Neuronal stem cell (in vitro differentiated cells): ENCODE measurements at regions not wholly inside any gene's neighbourhood (a gene's known extent, or its start where the extent isn't known, plus 50 kb on each side); places are given as distances from the start of the nearest gene placed in this dataset.
"Not testable (repeated sequence)": the region's sequence is repeated elsewhere in the genome, so short reads cannot be mapped to it uniquely, and the experiment has no call there.

ENCODE experiments used
- DNase-seq: peaks from one replicate; pipeline ENCODE4 v3.0.0-alpha.2; 2013; ENCODE audit warnings: low spot score
- H2AFZ ChIP-seq: one replicate; pipeline ENCODE4 v1.6.1; 2013; ENCODE audit warnings: mild to moderate bottlenecking, low read length, inconsistent platforms
- H2AK5ac ChIP-seq: 2 replicates; pipeline ENCODE4 v1.6.1; 2013; ENCODE audit warnings: low read depth, mild to moderate bottlenecking, inconsistent platforms, low read length, moderate library complexity, mixed read lengths
- H2BK120ac ChIP-seq: 2 replicates; pipeline ENCODE4 v1.6.1; 2013; ENCODE audit warnings: low read depth, mild to moderate bottlenecking, inconsistent platforms, low read length, moderate library complexity, mixed read lengths
- H2BK12ac ChIP-seq: one replicate; pipeline ENCODE4 v1.6.1; 2013; ENCODE audit warnings: low read length, inconsistent platforms
- H2BK15ac ChIP-seq: 2 replicates; pipeline ENCODE4 v1.6.1; 2013; ENCODE audit warnings: mild to moderate bottlenecking, low read length, inconsistent platforms, mixed read lengths
- H2BK5ac ChIP-seq: one replicate; pipeline ENCODE4 v1.6.1; 2013; ENCODE audit warnings: inconsistent platforms, mild to moderate bottlenecking, low read length, moderate library complexity
- H3K14ac ChIP-seq: one replicate; pipeline ENCODE4 v1.6.1; 2013; ENCODE audit warnings: low read length, inconsistent platforms
- H3K18ac ChIP-seq: 2 replicates; pipeline ENCODE4 v1.6.1; 2013; ENCODE audit warnings: low read length, inconsistent platforms
- H3K23ac ChIP-seq: 2 replicates; pipeline ENCODE4 v1.6.1; 2013; ENCODE audit warnings: low read depth, mild to moderate bottlenecking, mixed read lengths, low read length, inconsistent platforms; ENCODE audit not compliant: poor library complexity
- H3K27ac ChIP-seq: replicated peaks from 3 replicates; pipeline ENCODE4 v1.5.1; 2013; ENCODE audit warnings: low read length, inconsistent platforms
- H3K27me3 ChIP-seq, 3 experiments: 2 replicates each; pipeline ENCODE4 v1.6.1; 2013; ENCODE audit warnings: low read length in 3 of 3, mild to moderate bottlenecking in 2 of 3, inconsistent platforms in 1 of 3, low read depth in 1 of 3, mixed read lengths in 1 of 3, moderate library complexity in 1 of 3; ENCODE audit not compliant: control insufficient read depth in 3 of 3, insufficient read depth in 3 of 3
- H3K36me3 ChIP-seq, 2 donors: replicated peaks in 1 of 2; 2 replicates each; pipeline ENCODE4 v1.6.1; 2013; ENCODE audit warnings: low read length in 2 of 2; ENCODE audit not compliant: control insufficient read depth in 2 of 2, insufficient read depth in 2 of 2
- H3K4ac ChIP-seq: 2 replicates; pipeline ENCODE4 v1.6.1; 2013; ENCODE audit warnings: inconsistent platforms, mild to moderate bottlenecking, low read length, moderate library complexity
- H3K4me1 ChIP-seq, 2 donors: 1 replicate in 1 of 2; 2 replicates in 1 of 2; pipeline ENCODE4 v1.6.1; 2013; ENCODE audit warnings: low read length in 2 of 2, low read depth in 1 of 2; ENCODE audit not compliant: control insufficient read depth in 2 of 2, insufficient read depth in 1 of 2
- H3K4me2 ChIP-seq: one replicate; pipeline ENCODE4 v1.6.1; 2013; ENCODE audit warnings: mild to moderate bottlenecking, low read length, inconsistent platforms; ENCODE audit not compliant: insufficient read depth, poor library complexity, severe bottlenecking
- H3K4me3 ChIP-seq, 2 donors: 2 replicates each; pipeline ENCODE4 v1.5.1; 2013; ENCODE audit warnings: low read length in 2 of 2, mild to moderate bottlenecking in 2 of 2, inconsistent platforms in 1 of 2, moderate library complexity in 1 of 2
- H3K79me1 ChIP-seq: one replicate; pipeline ENCODE4 v1.6.1; 2013; ENCODE audit warnings: low read depth, mild to moderate bottlenecking, inconsistent platforms, low read length, moderate library complexity
- H3K9ac ChIP-seq: one replicate; pipeline ENCODE4 v1.6.1; 2013; ENCODE audit warnings: mild to moderate bottlenecking, low read depth, low read length, inconsistent platforms; ENCODE audit not compliant: poor library complexity
- H3K9me3 ChIP-seq, 2 donors: replicated peaks in 1 of 2; 2 replicates each; pipeline versions ENCODE3 to v1.6.1; 2013; ENCODE audit warnings: low read length in 2 of 2, mild to moderate bottlenecking in 2 of 2, inconsistent platforms in 1 of 2, low read depth in 1 of 2, mixed read lengths in 1 of 2, moderate library complexity in 1 of 2; ENCODE audit not compliant: control insufficient read depth in 2 of 2, insufficient read depth in 1 of 2
- H4K8ac ChIP-seq: one replicate; pipeline ENCODE4 v1.6.1; 2013; ENCODE audit warnings: low read depth, mild to moderate bottlenecking, inconsistent platforms, low read length, moderate library complexity
- H4K91ac ChIP-seq: one replicate; pipeline ENCODE4 v1.6.1; 2013; ENCODE audit warnings: low read length, low read depth, mild to moderate bottlenecking, inconsistent platforms; ENCODE audit not compliant: poor library complexity
- WGBS, 2 donors: extraction: QIAGEN DNeasy Blood & Tissue Kit; methylation state at CpG; one replicate each; pipeline ENCODE4 v1.1.7; 2013; ENCODE audit warnings: missing lambda C conversion rate in 2 of 2, mixed read lengths in 1 of 2; ENCODE audit not compliant: insufficient read length in 2 of 2, insufficient replicate concordance in 1 of 2; ENCODE audit errors: extremely low coverage in 2 of 2; 5-methylcytosine and 5-hydroxymethylcytosine counted together

DNA sequence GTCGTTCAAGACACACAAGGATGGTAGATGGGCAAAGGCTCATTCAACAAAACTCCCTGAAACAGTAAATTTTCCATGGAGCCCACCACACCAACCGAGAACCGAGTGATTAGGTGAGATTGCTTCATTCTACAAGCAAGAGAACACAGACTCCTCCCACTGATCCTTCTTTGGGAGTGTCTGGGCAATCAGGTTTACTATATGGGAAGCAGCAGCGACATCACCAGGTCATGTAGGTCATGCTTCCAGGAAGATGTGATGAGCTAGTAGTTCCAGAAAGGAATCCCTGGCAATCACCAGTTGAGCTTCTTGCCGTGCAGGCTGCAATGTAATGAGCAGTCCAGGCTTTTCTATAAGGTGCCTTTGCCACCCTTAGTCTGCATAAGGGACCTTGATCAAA is 152.8 kb upstream of the NUDT10 start:
- H3K9me3 ChIP-seq, H3K27me3 ChIP-seq, H2BK5ac ChIP-seq, H3K4me2 ChIP-seq, H4K91ac ChIP-seq, H4K8ac ChIP-seq, H3K18ac ChIP-seq, H3K4ac ChIP-seq, H2BK12ac ChIP-seq, H3K9ac ChIP-seq, H2BK120ac ChIP-seq, H3K79me1 ChIP-seq, H2AFZ ChIP-seq, H3K23ac ChIP-seq, H3K27ac ChIP-seq, H2AK5ac ChIP-seq, H2BK15ac ChIP-seq, H3K36me3 ChIP-seq, H3K4me3 ChIP-seq, H3K4me1 ChIP-seq, DNase-seq, H3K14ac ChIP-seq: not testable (repeated sequence)
- WGBS, 2 donors, result no CpG with 5 or more reads among the region's 5 CpGs

DNA sequence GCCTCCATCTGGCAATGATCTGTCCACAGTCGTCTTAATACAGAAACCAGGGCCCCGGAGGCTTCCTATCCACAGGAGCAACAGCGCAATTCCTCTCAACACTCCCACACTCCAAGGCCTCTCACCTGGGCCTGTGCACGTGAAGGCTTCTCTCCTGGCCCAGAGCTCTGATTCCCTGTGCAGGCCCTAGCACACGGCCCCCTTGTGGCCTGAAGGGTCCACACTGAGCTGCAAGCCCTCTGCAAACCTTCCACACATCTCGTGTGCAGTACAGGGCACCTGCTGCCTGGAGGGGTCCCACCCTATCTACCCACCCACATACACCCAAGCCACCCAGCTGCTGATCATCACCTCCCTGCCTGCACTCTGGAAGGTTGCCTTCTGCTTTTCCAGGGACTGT is 150.1 kb upstream of the NUDT10 start:
- no peak overlapping the region for H2AFZ ChIP-seq
- DNase-seq, result no peak
- H3K9me3 ChIP-seq, result no peaks in the 10 kb centered on the region
- no peaks in the 10 kb centered on the region for H3K79me1 ChIP-seq
- H3K4me3 ChIP-seq, result no peak overlapping the region
- no peak overlapping the region for H2BK120ac ChIP-seq
- H3K27me3 ChIP-seq, result no peaks in the 10 kb centered on the region
- WGBS, 2 donors, result no CpG with 5 or more reads among the region's 6 CpGs
- no peak overlapping the region for H2BK15ac ChIP-seq
- no peak overlapping the region for H3K14ac ChIP-seq
- no peaks in the 10 kb centered on the region for H3K36me3 ChIP-seq
- no peak overlapping the region for H3K4me2 ChIP-seq
- H2BK12ac ChIP-seq, result no peak overlapping the region
- no peak overlapping the region for H4K91ac ChIP-seq
- no peak overlapping the region for H3K18ac ChIP-seq
- H3K27ac ChIP-seq, result no peak overlapping the region
- no peak overlapping the region for H3K4ac ChIP-seq
- no peaks in the 10 kb centered on the region for H3K4me1 ChIP-seq
- H3K9ac ChIP-seq, result no peak overlapping the region
- no peak overlapping the region for H2BK5ac ChIP-seq
- no peak overlapping the region for H4K8ac ChIP-seq
- H3K23ac ChIP-seq, result no peak overlapping the region
- H2AK5ac ChIP-seq, result no peak overlapping the region

- Histone ChIP-seq H3K27me3 (no peaks in the 10 kb centered on the region), H2BK15ac (no peak overlapping the region), H3K4me2 (no peak overlapping the region), H3K9me3 (no peaks in the 10 kb centered on the region), H3K79me1 (no peaks in the 10 kb centered on the region), H3K14ac (no peak overlapping the region), H3K36me3 (no peaks in the 10 kb centered on the region), H3K18ac (no peak overlapping the region), H3K4me1 (no peaks in the 10 kb centered on the region), H3K27ac (no peak overlapping the region), H2AFZ (no peak overlapping the region), H2BK5ac (no peak overlapping the region), H4K8ac (no peak overlapping the region), H2BK12ac (no peak overlapping the region), H2AK5ac (no peak overlapping the region), H3K4me3 (no peak overlapping the region), H3K23ac (no peak overlapping the region), H4K91ac (no peak overlapping the region), H3K4ac (no peak overlapping the region), H3K9ac (no peak overlapping the region), H2BK120ac (no peak overlapping the region)
- WGBS, 2 donors, result no CpG with 5 or more reads among the region's 1 CpG
- no peak for DNase-seq
Observed at GRCh38 chrX:51192104-51192503, 140.5 kb upstream of the NUDT10 start.

GRCh38 chrX:51215266-51215665 is 117.4 kb upstream of the NUDT10 start:
- no peak overlapping the region for H2AK5ac ChIP-seq
- no peak overlapping the region for H3K4ac ChIP-seq
- no peak overlapping the region for H2BK120ac ChIP-seq
- no peaks in the 10 kb centered on the region for H3K79me1 ChIP-seq
- DNase-seq, result no peak
- no peak overlapping the region for H3K4me3 ChIP-seq
- no peaks in the 10 kb centered on the region for H3K36me3 ChIP-seq
- H2AFZ ChIP-seq, result no peak overlapping the region
- H3K27ac ChIP-seq, result no peak overlapping the region
- no peak overlapping the region for H2BK12ac ChIP-seq
- no peak overlapping the region for H2BK5ac ChIP-seq
- no CpG with 5 or more reads among the region's 4 CpGs for WGBS, 2 donors
- no peak overlapping the region for H3K18ac ChIP-seq
- no peaks in the 10 kb centered on the region for H3K27me3 ChIP-seq
- H2BK15ac ChIP-seq, result no peak overlapping the region
- no peak overlapping the region for H3K9ac ChIP-seq
- H3K4me2 ChIP-seq, result no peak overlapping the region
- H3K23ac ChIP-seq, result no peak overlapping the region
- no peaks in the 10 kb centered on the region for H3K9me3 ChIP-seq
- no peak overlapping the region for H3K14ac ChIP-seq
- H3K4me1 ChIP-seq, result no peaks in the 10 kb centered on the region
- H4K8ac ChIP-seq, result no peak overlapping the region
- H4K91ac ChIP-seq, result no peak overlapping the region
